ENCODE measurements at regions not wholly inside any gene's neighbourhood (a gene's known extent, or its start where the extent isn't known, plus 50 kb on each side); places are given as distances from the start of the nearest gene placed in this dataset.

- TF ChIP-seq CTCF (IDR thresholded peaks at IDR 0.05) (no peak), POLR2A (IDR thresholded peaks at IDR 0.05) (no peak), POLR2AphosphoS5 (IDR thresholded peaks at IDR 0.05) (no peak)
These were observed 626.3 kb upstream of the CCNG1 start for GRCh38 chr5:162811071-162811470.
